Stimulated activated CD4-positive, alpha-beta T cell treated with anti-CD3 and anti-CD28 coated beads, Interleukin-1b, Interleukin-23, amount 100 ng/mL, for 1 hour (primary cell): ENCODE measurements at regions not wholly inside any gene's neighbourhood (a gene's known extent, or its start where the extent isn't known, plus 50 kb on each side); places are given as distances from the start of the nearest gene placed in this dataset.
A peak's percentile ranks its signal among the peaks of the same experiment; 100 is the strongest.

Source experiments
- DNase-seq, 2 donors: peaks; one replicate each; pipeline ENCODE4 v3.0.0-alpha.2; 2020; ENCODE audit warnings: low read depth in 2 of 2

- peak in 1 of 2 donors; percentile 23 for DNase-seq
Observed at GRCh38 chr21:38985568-38986378, 180.0 kb downstream of the ETS2 start.

DNA sequence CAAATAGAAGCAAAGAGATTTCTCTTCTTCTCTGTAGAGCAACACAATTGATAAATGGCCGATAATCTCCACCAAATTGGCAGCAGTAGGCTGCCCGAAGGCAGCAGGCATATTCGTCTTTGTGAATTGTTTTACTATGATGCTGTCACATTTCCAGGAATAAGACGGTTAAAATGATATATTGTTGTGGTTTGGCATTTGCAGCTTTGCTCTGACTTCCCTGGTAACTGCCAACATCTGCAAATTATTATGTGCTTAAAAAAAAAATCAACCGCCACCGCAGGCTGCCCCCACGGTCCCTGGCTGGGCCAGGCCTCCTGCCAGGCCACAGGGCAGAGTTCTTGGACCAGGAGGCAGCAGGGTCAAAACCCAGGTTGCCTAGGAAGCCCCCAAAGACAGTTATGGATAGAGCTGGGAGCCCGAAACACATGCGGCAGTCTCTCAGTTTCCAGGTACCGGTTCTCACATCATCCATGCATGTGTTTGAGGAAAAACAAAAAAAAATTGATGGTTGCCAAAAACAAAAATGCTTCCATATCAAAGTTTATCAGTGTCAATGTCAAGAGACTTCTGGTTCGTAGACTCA is 179.3 kb downstream of the ETS2 start:
- DNase-seq, result no peak

DNA sequence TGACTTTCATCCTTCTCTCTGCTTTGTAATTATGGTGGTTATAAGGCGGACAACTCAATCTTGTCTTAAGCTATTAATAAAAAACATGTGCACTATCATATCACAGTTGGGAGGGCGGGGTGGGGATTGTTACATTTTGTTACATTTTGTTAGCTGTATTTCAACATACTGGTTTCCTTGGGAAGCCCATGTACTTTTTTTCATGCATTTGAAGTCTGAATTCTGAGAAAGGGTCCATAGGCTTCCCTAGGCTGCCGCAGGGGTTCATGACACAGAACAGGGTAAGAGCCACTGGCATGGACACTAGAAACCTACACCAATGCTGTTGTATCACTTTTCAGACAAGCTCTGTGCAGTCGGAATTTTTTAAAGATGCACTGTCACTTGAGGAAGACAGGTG is 178.8 kb downstream of the ETS2 start:
- no peak for DNase-seq

GRCh38 chr21:38983560-38983959 is 177.8 kb downstream of the ETS2 start:
- no peak for DNase-seq

GRCh38 chr21:38982804-38983203 is 177.1 kb downstream of the ETS2 start:
- no peak for DNase-seq

- DNase-seq, result no peak
Observed at GRCh38 chr21:38982096-38982495, 176.4 kb downstream of the ETS2 start.

GRCh38 chr21:38980416-38981313 is 174.9 kb downstream of the ETS2 start:
- DNase-seq, result no peak

DNA sequence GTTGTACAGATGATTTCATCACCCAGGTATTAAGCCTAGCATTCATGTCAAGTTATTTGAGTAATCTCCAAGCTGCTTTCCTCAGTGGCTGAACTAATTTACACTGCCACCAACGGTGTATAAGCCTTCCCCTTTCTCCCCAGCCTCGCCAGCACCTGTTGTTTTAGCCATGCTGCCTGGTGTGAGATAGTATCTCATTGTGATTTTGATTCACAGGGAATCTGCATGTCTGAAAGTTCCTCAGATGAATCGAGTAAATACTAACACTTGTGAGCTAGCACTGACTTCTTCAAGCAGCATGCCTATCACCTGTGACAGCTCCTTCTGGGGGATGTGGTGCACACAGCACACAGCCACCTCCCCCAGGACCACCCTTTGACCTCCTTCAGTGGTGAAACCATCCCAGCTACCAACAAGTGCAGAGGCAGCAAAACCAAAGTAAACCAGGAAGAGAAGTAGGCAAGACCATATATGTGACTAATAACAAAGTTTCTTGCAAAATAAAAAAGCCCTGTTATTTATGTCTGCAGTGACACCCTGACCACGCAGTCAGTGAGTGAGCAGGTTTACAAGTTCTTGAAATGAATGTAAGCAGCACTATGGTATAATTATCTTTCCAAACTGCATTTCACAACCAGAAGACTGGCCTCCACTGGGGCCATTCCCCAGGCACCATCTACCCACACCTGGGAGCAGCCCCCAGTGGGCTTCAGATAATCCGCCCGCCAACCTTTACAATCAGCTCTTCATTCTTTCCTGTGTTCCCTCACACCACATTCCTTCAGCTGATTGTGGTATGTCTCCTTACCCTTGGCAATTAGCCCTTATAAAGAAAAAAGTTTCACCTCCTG is 173.8 kb downstream of the ETS2 start:
- no peak for DNase-seq

- no peak for DNase-seq
Observed at GRCh38 chr21:38976900-38977299, 171.2 kb downstream of the ETS2 start.

DNA sequence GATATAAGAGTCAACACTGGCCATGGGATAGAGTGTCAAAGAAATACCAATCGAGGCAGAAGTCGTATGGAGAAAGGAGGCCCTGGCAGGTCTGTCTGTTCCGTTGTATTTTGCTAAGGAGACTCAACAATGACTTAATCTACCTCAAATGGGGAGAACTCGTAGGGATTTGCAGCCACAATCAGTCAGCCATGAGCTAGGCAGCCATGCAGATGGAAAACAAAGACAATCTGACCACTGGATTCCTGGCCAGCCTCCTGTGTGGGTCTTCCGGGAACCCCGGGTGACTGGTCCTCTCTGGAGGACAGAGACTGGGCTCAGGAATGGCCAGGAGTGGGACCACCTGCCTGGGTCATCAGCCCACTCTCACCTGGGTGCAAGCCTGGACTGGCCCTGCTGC is 167.8 kb downstream of the ETS2 start:
- DNase-seq, result no peak

GRCh38 chr21:38972078-38972477 is 166.3 kb downstream of the ETS2 start:
- DNase-seq, result no peak

DNA sequence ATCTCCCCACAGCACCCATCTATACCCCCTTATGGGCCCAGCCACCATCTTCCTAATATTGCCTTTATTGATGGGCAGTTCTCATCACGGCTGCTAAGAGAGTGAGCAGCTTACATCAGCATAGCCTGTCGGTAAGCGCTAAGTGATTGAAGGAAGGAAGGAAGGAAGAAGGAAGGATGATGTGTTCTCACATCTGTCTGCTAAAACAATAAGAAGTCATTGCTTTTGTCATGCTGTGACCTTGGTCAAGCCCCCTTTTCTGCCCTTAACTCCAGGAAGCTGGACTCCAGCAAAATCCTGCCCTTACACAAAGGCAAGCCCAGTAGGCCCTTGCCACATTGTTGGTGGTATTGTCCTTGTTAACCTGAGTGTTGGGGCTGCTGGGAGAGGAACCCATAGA is 165.0 kb downstream of the ETS2 start:
- no peak for DNase-seq

GRCh38 chr21:38968887-38969543 is 163.3 kb downstream of the ETS2 start:
- DNase-seq, result no peak

DNA sequence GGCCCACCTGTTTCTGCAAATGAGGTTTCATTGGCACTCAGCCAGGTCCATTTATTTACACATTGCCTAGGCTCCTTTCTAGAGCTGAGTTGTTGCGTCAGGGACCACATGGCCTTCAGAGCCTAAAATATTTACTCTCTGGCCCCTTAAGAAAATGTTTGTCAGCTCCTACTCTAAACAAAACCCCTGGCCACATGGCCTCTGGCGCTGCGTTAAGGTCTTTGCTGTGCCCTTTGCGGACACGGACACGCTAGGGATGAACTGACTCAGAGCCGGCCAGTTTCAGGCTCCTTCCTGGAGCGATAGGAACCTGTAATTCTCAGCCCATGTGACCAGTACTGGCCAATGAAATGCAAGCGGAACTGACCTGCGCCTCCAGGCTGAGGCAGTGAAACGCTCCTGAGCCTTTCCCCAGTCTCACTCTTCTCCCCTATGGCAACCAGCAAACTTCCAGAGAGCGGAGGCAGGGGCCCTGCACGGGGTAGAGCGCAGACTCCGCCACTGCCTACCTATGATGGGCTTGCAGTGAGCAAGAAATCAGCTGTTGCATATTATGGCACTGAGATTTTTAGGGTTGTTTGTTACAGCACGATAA is 160.3 kb downstream of the ETS2 start:
- DNase-seq, result no peak

GRCh38 chr21:38965241-38965640 is 159.5 kb downstream of the ETS2 start:
- DNase-seq, result no peak

GRCh38 chr21:38963006-38963405 is 157.3 kb downstream of the ETS2 start:
- DNase-seq, result no peak

DNA sequence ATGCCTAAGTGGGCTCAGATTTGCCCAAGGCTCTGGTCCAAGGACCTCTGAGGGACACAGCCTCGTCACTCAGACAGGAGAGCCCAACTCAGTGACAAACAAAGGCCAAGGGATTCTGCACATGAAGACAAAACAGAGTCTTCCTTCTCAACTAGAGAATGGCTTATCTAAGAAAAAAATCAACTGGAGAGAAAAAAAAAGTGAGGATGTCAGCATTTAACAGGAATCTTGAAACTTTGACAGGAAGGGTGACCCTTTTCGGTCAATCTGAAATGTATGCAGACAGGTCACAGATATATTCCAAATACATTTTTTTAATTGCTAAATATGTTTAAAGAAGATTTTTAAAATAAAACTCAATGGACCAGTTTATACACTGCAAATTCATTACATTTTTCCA is 154.5 kb downstream of the ETS2 start:
- DNase-seq, result no peak

DNA sequence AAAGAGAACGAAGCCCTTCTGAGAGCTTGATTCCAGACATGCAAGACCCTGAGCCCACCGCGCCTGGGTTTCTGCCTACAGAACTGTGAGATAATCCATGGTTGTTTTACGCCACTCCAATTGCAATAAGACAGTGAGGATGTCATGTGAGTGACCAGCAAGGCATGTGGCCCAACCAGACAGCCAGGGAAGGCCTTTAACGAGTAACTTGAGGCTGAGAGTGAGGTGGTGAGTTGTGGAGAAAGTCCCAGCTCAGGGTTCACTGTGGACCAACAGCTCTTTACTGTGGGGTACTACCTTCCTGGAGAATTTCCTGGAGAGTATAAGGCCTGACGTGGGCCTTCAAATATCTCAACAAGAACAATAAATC is 153.9 kb downstream of the ETS2 start:
- DNase-seq, result no peak

DNA sequence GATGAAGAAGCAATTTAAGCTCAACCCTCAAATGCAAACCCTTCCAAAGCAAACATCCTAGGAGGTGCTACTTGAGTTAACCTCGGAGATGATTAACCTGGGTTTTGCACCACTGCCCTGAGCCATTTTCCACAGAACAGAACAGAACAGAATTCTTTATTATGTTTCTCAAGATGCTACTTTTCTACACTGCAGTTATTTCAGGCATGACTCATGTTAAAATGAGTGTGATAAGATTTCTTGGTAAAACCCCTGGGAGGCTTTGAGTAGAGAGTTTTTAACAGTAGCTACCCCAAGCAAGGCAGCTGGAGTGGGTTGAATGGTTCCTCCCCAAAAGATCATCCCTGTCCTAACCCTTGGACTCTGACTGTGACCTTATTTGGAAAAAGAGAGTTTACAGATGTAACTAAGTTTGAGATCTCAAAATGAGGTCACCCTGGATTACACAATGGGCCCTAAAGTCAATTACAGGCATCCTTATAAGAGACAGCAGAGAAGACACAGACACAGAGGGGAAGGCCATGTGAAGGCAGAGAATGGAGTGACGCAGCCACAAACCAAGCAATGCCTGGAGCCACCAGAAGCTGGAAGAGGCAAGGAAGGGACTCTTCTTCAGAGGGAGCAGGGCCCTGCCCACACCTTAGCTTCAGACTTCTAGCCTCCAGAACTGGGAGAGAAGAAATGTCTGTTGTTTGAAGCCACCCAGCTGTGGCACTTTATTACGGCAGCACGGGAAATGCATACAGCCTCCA is 153.4 kb downstream of the ETS2 start:
- no peak for DNase-seq

GRCh38 chr21:38958323-38958705 is 152.6 kb downstream of the ETS2 start:
- DNase-seq, result no peak
